ENCODE measurements at regions not wholly inside any gene's neighbourhood (a gene's known extent, or its start where the extent isn't known, plus 50 kb on each side); places are given as distances from the start of the nearest gene placed in this dataset.

GRCh38 chr2:129883121-129883520, 96.3 kb upstream of the RAB6C start:
- CTCF ChIA-PET = no interaction called here
- no peaks in the 10 kb centered on the region for H3K9me3 ChIP-seq (ENCODE audit: control insufficient read depth in 2 of 3, low read length in 3 of 3)
- peaks cover 0 to 9% (median 4%) of the 10 kb centered on the region in 5 donors for H3K27me3 Mint-ChIP-seq
- no peaks in the 10 kb centered on the region for H3K36me3 Mint-ChIP-seq
- no peak overlapping the region for H3K27ac ChIP-seq (ENCODE audit: low read depth, low read length)
- POLR2A ChIA-PET = no interaction called here
- H3K4me3 Mint-ChIP-seq = no peak overlapping the region
- H3K27ac Mint-ChIP-seq = no peak overlapping the region
- ATAC-seq (no peak), DNase-seq (no peak)
- no peaks in the 10 kb centered on the region for H3K4me1 ChIP-seq (ENCODE audit: control insufficient read depth in 2 of 2, insufficient read depth in 2 of 2, low read length in 2 of 2)
- H3K4me3 ChIP-seq (ENCODE audit: low read length) = no peak overlapping the region
- no peaks in the 10 kb centered on the region for H3K36me3 ChIP-seq (ENCODE audit: control insufficient read depth in 2 of 3, insufficient read depth in 3 of 3, low read length in 3 of 3)
- H3K4me1 Mint-ChIP-seq = peaks cover 0 to 5% (median 0%) of the 10 kb centered on the region in 7 donors
- H3K27me3 ChIP-seq (ENCODE audit: control insufficient read depth in 2 of 2, insufficient read depth in 2 of 2, low read length in 2 of 2) = no peaks in the 10 kb centered on the region
- H3K9me3 Mint-ChIP-seq = peaks cover 0 to 2% (median 0%) of the 10 kb centered on the region in 11 donors
- intact Hi-C loops (cut with micrococcal nuclease) = no loop called here

GRCh38 chr2:129884221-129884786, 95.2 kb upstream of the RAB6C start:
- Mint-ChIP-seq H3K4me1 (no peaks in the 10 kb centered on the region), H3K27ac (no peak overlapping the region), H3K4me3 (no peak overlapping the region), H3K9me3 (peaks cover 0 to 2% (median 0%) of the 10 kb centered on the region in 11 donors), H3K36me3 (no peaks in the 10 kb centered on the region), H3K27me3 (peaks cover 4 to 16% (median 6%) of the 10 kb centered on the region in 5 donors)
- H3K27ac ChIP-seq (ENCODE audit: low read depth, low read length) = no peak overlapping the region
- no peaks in the 10 kb centered on the region for H3K4me1 ChIP-seq (ENCODE audit: control insufficient read depth in 2 of 2, insufficient read depth in 2 of 2, low read length in 2 of 2)
- no peaks in the 10 kb centered on the region for H3K36me3 ChIP-seq (ENCODE audit: control insufficient read depth in 2 of 3, insufficient read depth in 3 of 3, low read length in 3 of 3)
- H3K9me3 ChIP-seq (ENCODE audit: control insufficient read depth in 2 of 3, low read length in 3 of 3) = no peaks in the 10 kb centered on the region
- no peak overlapping the region for H3K4me3 ChIP-seq (ENCODE audit: low read length)
- no peaks in the 10 kb centered on the region for H3K27me3 ChIP-seq (ENCODE audit: control insufficient read depth in 2 of 2, insufficient read depth in 2 of 2, low read length in 2 of 2)
- POLR2A ChIA-PET = no interaction called here
- DNase-seq = no peak
- intact Hi-C loops (cut with micrococcal nuclease) = no loop called here
- ATAC-seq = no peak
- CTCF ChIA-PET = no interaction called here

- no peaks in the 10 kb centered on the region for H3K4me1 ChIP-seq (ENCODE audit: control insufficient read depth in 2 of 2, insufficient read depth in 2 of 2, low read length in 2 of 2)
- Mint-ChIP-seq H3K9me3 (peaks cover 0 to 2% (median 0%) of the 10 kb centered on the region in 11 donors), H3K4me3 (no peak overlapping the region), H3K27me3 (peaks cover 4 to 22% (median 7%) of the 10 kb centered on the region in 5 donors), H3K27ac (no peak overlapping the region), H3K4me1 (no peaks in the 10 kb centered on the region), H3K36me3 (no peaks in the 10 kb centered on the region)
- POLR2A ChIA-PET = no interaction called here
- ATAC-seq (no peak), DNase-seq (no peak)
- intact Hi-C loops (cut with micrococcal nuclease) = no loop called here
- H3K9me3 ChIP-seq (ENCODE audit: control insufficient read depth in 2 of 3, low read length in 3 of 3) = no peaks in the 10 kb centered on the region
- H3K27ac ChIP-seq (ENCODE audit: low read depth, low read length) = no peak overlapping the region
- H3K36me3 ChIP-seq (ENCODE audit: control insufficient read depth in 2 of 3, insufficient read depth in 3 of 3, low read length in 3 of 3) = no peaks in the 10 kb centered on the region
- no peak overlapping the region for H3K4me3 ChIP-seq (ENCODE audit: low read length)
- CTCF ChIA-PET = no interaction called here
- H3K27me3 ChIP-seq (ENCODE audit: control insufficient read depth in 2 of 2, insufficient read depth in 2 of 2, low read length in 2 of 2) = no peaks in the 10 kb centered on the region
These were observed 93.7 kb upstream of the RAB6C start for GRCh38 chr2:129885735-129886134.

GRCh38 chr2:129887688-129888266, 91.7 kb upstream of the RAB6C start:
- Histone ChIP-seq H3K27me3 (ENCODE audit: control insufficient read depth in 2 of 2, insufficient read depth in 2 of 2, low read length in 2 of 2) (no peaks in the 10 kb centered on the region), H3K9me3 (ENCODE audit: control insufficient read depth in 2 of 3, low read length in 3 of 3) (no peaks in the 10 kb centered on the region), H3K4me1 (ENCODE audit: control insufficient read depth in 2 of 2, insufficient read depth in 2 of 2, low read length in 2 of 2) (no peaks in the 10 kb centered on the region), H3K36me3 (ENCODE audit: control insufficient read depth in 2 of 3, insufficient read depth in 3 of 3, low read length in 3 of 3) (no peaks in the 10 kb centered on the region), H3K4me3 (ENCODE audit: low read length) (no peak overlapping the region), H3K27ac (ENCODE audit: low read depth, low read length) (no peak overlapping the region)
- no peak overlapping the region for H3K27ac Mint-ChIP-seq
- DNase-seq = no peak
- no peaks in the 10 kb centered on the region for H3K36me3 Mint-ChIP-seq
- intact Hi-C loops (cut with micrococcal nuclease) = no loop called here
- no peak overlapping the region for H3K4me3 Mint-ChIP-seq
- ChIA-PET CTCF (no interaction called here), POLR2A (no interaction called here)
- peaks cover 4 to 28% (median 9%) of the 10 kb centered on the region in 5 donors for H3K27me3 Mint-ChIP-seq
- H3K9me3 Mint-ChIP-seq = no peaks in the 10 kb centered on the region
- no peaks in the 10 kb centered on the region for H3K4me1 Mint-ChIP-seq
- ATAC-seq = no peak

- no peak overlapping the region for H3K27ac Mint-ChIP-seq
These were observed 91.0 kb upstream of the RAB6C start for GRCh38 chr2:129888461-129888860.

GRCh38 chr2:129888896-129889295, 90.6 kb upstream of the RAB6C start:
- H3K27me3 ChIP-seq (ENCODE audit: control insufficient read depth in 2 of 2, insufficient read depth in 2 of 2, low read length in 2 of 2) = no peaks in the 10 kb centered on the region
- ChIA-PET CTCF (no interaction called here), POLR2A (no interaction called here)
- ATAC-seq (no peak), DNase-seq (no peak)
- no peaks in the 10 kb centered on the region for H3K36me3 Mint-ChIP-seq
- H3K4me1 Mint-ChIP-seq = no peaks in the 10 kb centered on the region
- peaks cover 4 to 29% (median 7%) of the 10 kb centered on the region in 5 donors for H3K27me3 Mint-ChIP-seq
- H3K4me3 ChIP-seq (ENCODE audit: low read length) = no peak overlapping the region
- H3K27ac Mint-ChIP-seq = no peak overlapping the region
- H3K36me3 ChIP-seq (ENCODE audit: control insufficient read depth in 2 of 3, insufficient read depth in 3 of 3, low read length in 3 of 3) = no peaks in the 10 kb centered on the region
- intact Hi-C loops (cut with micrococcal nuclease) = no loop called here
- no peaks in the 10 kb centered on the region for H3K9me3 Mint-ChIP-seq
- H3K4me1 ChIP-seq (ENCODE audit: control insufficient read depth in 2 of 2, insufficient read depth in 2 of 2, low read length in 2 of 2) = no peaks in the 10 kb centered on the region
- H3K9me3 ChIP-seq (ENCODE audit: control insufficient read depth in 2 of 3, low read length in 3 of 3) = no peaks in the 10 kb centered on the region
- no peak overlapping the region for H3K27ac ChIP-seq (ENCODE audit: low read depth, low read length)
- no peak overlapping the region for H3K4me3 Mint-ChIP-seq

More at GRCh38 chr2:129888461-129888860, 91.0 kb upstream of the RAB6C start:
- Histone ChIP-seq H3K4me3 (ENCODE audit: low read length) (no peak overlapping the region), H3K27me3 (ENCODE audit: control insufficient read depth in 2 of 2, insufficient read depth in 2 of 2, low read length in 2 of 2) (no peaks in the 10 kb centered on the region), H3K4me1 (ENCODE audit: control insufficient read depth in 2 of 2, insufficient read depth in 2 of 2, low read length in 2 of 2) (no peaks in the 10 kb centered on the region), H3K27ac (ENCODE audit: low read depth, low read length) (no peak overlapping the region), H3K36me3 (ENCODE audit: control insufficient read depth in 2 of 3, insufficient read depth in 3 of 3, low read length in 3 of 3) (no peaks in the 10 kb centered on the region), H3K9me3 (ENCODE audit: control insufficient read depth in 2 of 3, low read length in 3 of 3) (no peaks in the 10 kb centered on the region)
- no peaks in the 10 kb centered on the region for H3K36me3 Mint-ChIP-seq
- H3K4me1 Mint-ChIP-seq = no peaks in the 10 kb centered on the region
- ATAC-seq (no peak), DNase-seq (no peak)
- POLR2A ChIA-PET = no interaction called here
- CTCF ChIA-PET = no interaction called here
- peaks cover 4 to 28% (median 7%) of the 10 kb centered on the region in 5 donors for H3K27me3 Mint-ChIP-seq
- no peak overlapping the region for H3K4me3 Mint-ChIP-seq
- intact Hi-C loops (cut with micrococcal nuclease) = no loop called here
- H3K9me3 Mint-ChIP-seq = no peaks in the 10 kb centered on the region

Data from naive thymus-derived CD4-positive, alpha-beta T cell (primary cell).